Keratinocyte (primary cell): ENCODE measurements at regions not wholly inside any gene's neighbourhood (a gene's known extent, or its start where the extent isn't known, plus 50 kb on each side); places are given as distances from the start of the nearest gene placed in this dataset.

Experiments
- DNase-seq: peaks from one replicate; pipeline ENCODE4 v3.0.0-alpha.2; 2011; ENCODE audit warnings: low read depth, missing footprints, low spot score
- FAIRE-seq: peaks from 2 replicates; lab custom pipeline; 2011; peaks lifted over from hg19 to GRCh38; lab: Jason Lieb, UNC
- H2AFZ ChIP-seq: 2 replicates; pipeline ENCODE4 v1.6.0; 2012; ENCODE audit warnings: low read length, control low read depth, inconsistent platforms; ENCODE audit not compliant: control insufficient read depth
- H3K27ac ChIP-seq: 2 replicates; pipeline ENCODE4 v1.5.1; 2011; ENCODE audit warnings: low read length; ENCODE audit not compliant: control insufficient read depth, insufficient read depth
- H3K27me3 ChIP-seq: 3 replicates; pipeline ENCODE4 v1.6.0; 2011; ENCODE audit warnings: low read length; ENCODE audit not compliant: control insufficient read depth, insufficient read depth; ENCODE audit errors: extremely low read depth
- H3K36me3 ChIP-seq, 2 experiments: 2 replicates in 1 of 2; 3 replicates in 1 of 2; pipeline ENCODE4 v1.5.1; 2011; ENCODE audit warnings: low read length in 2 of 2, mild to moderate bottlenecking in 1 of 2; ENCODE audit not compliant: control insufficient read depth in 2 of 2, insufficient read depth in 2 of 2; ENCODE audit errors: extremely low read depth in 1 of 2
- H3K4me1 ChIP-seq: 3 replicates; pipeline ENCODE4 v1.5.1; 2011; ENCODE audit warnings: low read length; ENCODE audit not compliant: control insufficient read depth, insufficient read depth; ENCODE audit errors: extremely low read depth
- H3K4me2 ChIP-seq: 3 replicates; pipeline ENCODE4 v1.6.0; 2011; ENCODE audit warnings: low read depth, low read length; ENCODE audit not compliant: control insufficient read depth, insufficient read depth; ENCODE audit errors: extremely low read depth
- H3K4me3 ChIP-seq, 3 experiments: fragments of 200-600 bp in 1 of 3; sonication (generic) in 1 of 3; 2 replicates in 2 of 3; 3 replicates in 1 of 3; pipeline ENCODE4 v1.5.1; 2011 to 2016; ENCODE audit warnings: low read length in 3 of 3, mild to moderate bottlenecking in 3 of 3, control low read depth in 2 of 3, inconsistent platforms in 1 of 3, low read depth in 1 of 3, mixed read lengths in 1 of 3, mixed run types in 1 of 3, moderate library complexity in 1 of 3; ENCODE audit not compliant: control insufficient read depth in 2 of 3, insufficient read depth in 2 of 3; ENCODE audit errors: extremely low read depth in 1 of 3
- H3K79me2 ChIP-seq: 2 replicates; pipeline ENCODE4 v1.6.0; 2012; ENCODE audit warnings: low read length; ENCODE audit not compliant: control insufficient read depth, insufficient read depth
- H3K9ac ChIP-seq: 3 replicates; pipeline ENCODE4 v1.6.0; 2011; ENCODE audit warnings: low read length; ENCODE audit not compliant: control insufficient read depth, insufficient read depth; ENCODE audit errors: extremely low read depth
- H3K9me1 ChIP-seq: 3 replicates; pipeline ENCODE4 v1.6.0; 2011; ENCODE audit warnings: low read length; ENCODE audit not compliant: control insufficient read depth, insufficient read depth; ENCODE audit errors: extremely low read depth
- H3K9me3 ChIP-seq: 2 replicates; pipeline ENCODE4 v1.5.1; 2012; ENCODE audit warnings: low read depth, low read length; ENCODE audit not compliant: control insufficient read depth
- H4K20me1 ChIP-seq: 3 replicates; pipeline ENCODE4 v1.6.0; 2011; ENCODE audit warnings: low read length; ENCODE audit not compliant: control insufficient read depth, insufficient read depth; ENCODE audit errors: extremely low read depth
- CTCF ChIP-seq, 3 experiments: IDR thresholded peaks in 1 of 3; conservative IDR thresholded peaks in 1 of 3; optimal IDR thresholded peaks in 1 of 3; 2 replicates in 2 of 3; 3 replicates in 1 of 3; pipeline versions ENCODE3 to v1.5.1; 2011; ENCODE audit warnings: low read length in 3 of 3, mild to moderate bottlenecking in 3 of 3, moderate library complexity in 2 of 3, control low read depth in 1 of 3, inconsistent platforms in 1 of 3; ENCODE audit not compliant: insufficient read depth in 2 of 3; ENCODE audit errors: extremely low read depth in 1 of 3
- EZH2 ChIP-seq: IDR thresholded peaks from one replicate; pipeline ENCODE4 v1.6.1; 2012; ENCODE audit warnings: inconsistent platforms, mild to moderate bottlenecking, low read length, moderate library complexity
- dilution Hi-C: fragments of 300-500 bp; cut with MboI; formaldehyde crosslinking; loops from one replicate; pipeline ENCODE4 v1.7.0; 2020; ENCODE audit warnings: low sequenced_read_pairs; ENCODE audit not compliant: extremely low pct_ligation_motif_present

- no peaks in the 10 kb centered on the region for H3K4me1 ChIP-seq
- H3K9me1 ChIP-seq, result no peaks in the 10 kb centered on the region
- no peak overlapping the region for H3K27ac ChIP-seq
- dilution Hi-C loops, result no loop called here
- TF ChIP-seq EZH2 (no peak), CTCF (optimal IDR thresholded peaks at IDR 0.05 in 1 of 3, IDR thresholded peaks at IDR 0.05 in 1 of 3, conservative IDR thresholded peaks at IDR 0.05 in 1 of 3; ENCODE audit: extremely low read depth in 1 of 3, insufficient read depth in 2 of 3, low read length in 3 of 3) (no peak)
- no peaks in the 10 kb centered on the region for H3K36me3 ChIP-seq
- H4K20me1 ChIP-seq, result no peaks in the 10 kb centered on the region
- H3K27me3 ChIP-seq, result no peaks in the 10 kb centered on the region
- no peak overlapping the region for H3K9ac ChIP-seq
- no peak overlapping the region for H2AFZ ChIP-seq
- no peak for FAIRE-seq
- no peaks in the 10 kb centered on the region for H3K79me2 ChIP-seq
- H3K9me3 ChIP-seq, result no peaks in the 10 kb centered on the region
- H3K4me2 ChIP-seq, result no peak overlapping the region
- no peak overlapping the region for H3K4me3 ChIP-seq
- DNase-seq, result no peak
Observed at GRCh38 chr3:162015856-162016255, 519.2 kb downstream of the OTOL1 start.

GRCh38 chr3:162019817-162020216 lies 523.2 kb downstream of the OTOL1 start:
- Histone ChIP-seq H3K36me3 (no peaks in the 10 kb centered on the region), H3K4me2 (no peak overlapping the region), H3K4me3 (no peak overlapping the region), H4K20me1 (no peaks in the 10 kb centered on the region), H3K9ac (no peak overlapping the region), H3K27ac (no peak overlapping the region), H2AFZ (no peak overlapping the region), H3K4me1 (no peaks in the 10 kb centered on the region), H3K79me2 (no peaks in the 10 kb centered on the region), H3K9me3 (no peaks in the 10 kb centered on the region), H3K27me3 (no peaks in the 10 kb centered on the region), H3K9me1 (no peaks in the 10 kb centered on the region)
- no peak for DNase-seq
- TF ChIP-seq EZH2, result no peak
- no peak for TF ChIP-seq CTCF (optimal IDR thresholded peaks at IDR 0.05 in 1 of 3, IDR thresholded peaks at IDR 0.05 in 1 of 3, conservative IDR thresholded peaks at IDR 0.05 in 1 of 3; ENCODE audit: extremely low read depth in 1 of 3, insufficient read depth in 2 of 3, low read length in 3 of 3)
- dilution Hi-C loops, result no loop called here
- FAIRE-seq, result no peak
